Fibroblast of lung (primary cell): ENCODE measurements at regions not wholly inside any gene's neighbourhood (a gene's known extent, or its start where the extent isn't known, plus 50 kb on each side); places are given as distances from the start of the nearest gene placed in this dataset.

Experiments
- EZH2 ChIP-seq: IDR thresholded peaks from 2 replicates; pipeline ENCODE4 v1.5.1; 2012; ENCODE audit warnings: low read length, control low read depth, mild to moderate bottlenecking; ENCODE audit errors: missing control alignments
- TF ChIP-seq, protein P1 (sequence below), 2 donors: IDR thresholded peaks in 1 of 2; conservative IDR thresholded peaks in 1 of 2; 1 replicate in 1 of 2; 2 replicates in 1 of 2; pipeline ENCODE4 v1.5.1; 2011 to 2012; ENCODE audit warnings: low read length in 2 of 2, control low read depth in 1 of 2, inconsistent platforms in 1 of 2, low read depth in 1 of 2, mild to moderate bottlenecking in 1 of 2

DNA sequence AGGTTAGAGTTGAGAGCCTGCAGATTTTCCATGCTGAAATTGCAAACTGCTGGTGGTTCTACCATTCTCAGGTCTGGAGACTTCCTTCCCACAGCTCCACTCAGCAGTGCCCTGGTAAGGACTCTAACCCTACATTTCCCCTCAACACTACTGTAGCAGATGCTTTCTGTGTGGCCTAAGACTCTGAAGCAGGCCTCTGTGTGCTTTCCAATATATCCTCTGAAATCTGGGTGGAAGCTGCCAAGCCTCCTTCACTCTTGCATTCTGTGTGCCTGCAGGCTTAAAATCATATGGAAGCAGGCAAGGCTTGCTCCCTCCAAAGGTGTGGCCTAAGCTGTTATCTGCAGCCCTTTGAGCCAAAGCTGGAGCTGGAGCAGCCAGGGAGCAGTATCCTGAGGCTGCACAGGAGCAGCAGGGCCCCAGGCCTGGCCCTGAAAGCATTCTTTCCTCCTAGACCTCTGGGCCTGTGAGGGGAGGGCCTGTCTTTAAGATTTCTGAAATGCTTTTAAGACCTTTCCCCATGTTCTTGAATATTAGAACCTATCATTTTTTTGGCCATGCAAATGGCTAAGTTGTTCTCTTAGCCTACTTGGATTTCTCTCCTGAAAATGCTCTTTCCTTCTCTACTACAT lies 134.1 kb upstream of the TSHZ3 start:
- no peak for TF ChIP-seq EZH2
- TF ChIP-seq, protein P1, sequence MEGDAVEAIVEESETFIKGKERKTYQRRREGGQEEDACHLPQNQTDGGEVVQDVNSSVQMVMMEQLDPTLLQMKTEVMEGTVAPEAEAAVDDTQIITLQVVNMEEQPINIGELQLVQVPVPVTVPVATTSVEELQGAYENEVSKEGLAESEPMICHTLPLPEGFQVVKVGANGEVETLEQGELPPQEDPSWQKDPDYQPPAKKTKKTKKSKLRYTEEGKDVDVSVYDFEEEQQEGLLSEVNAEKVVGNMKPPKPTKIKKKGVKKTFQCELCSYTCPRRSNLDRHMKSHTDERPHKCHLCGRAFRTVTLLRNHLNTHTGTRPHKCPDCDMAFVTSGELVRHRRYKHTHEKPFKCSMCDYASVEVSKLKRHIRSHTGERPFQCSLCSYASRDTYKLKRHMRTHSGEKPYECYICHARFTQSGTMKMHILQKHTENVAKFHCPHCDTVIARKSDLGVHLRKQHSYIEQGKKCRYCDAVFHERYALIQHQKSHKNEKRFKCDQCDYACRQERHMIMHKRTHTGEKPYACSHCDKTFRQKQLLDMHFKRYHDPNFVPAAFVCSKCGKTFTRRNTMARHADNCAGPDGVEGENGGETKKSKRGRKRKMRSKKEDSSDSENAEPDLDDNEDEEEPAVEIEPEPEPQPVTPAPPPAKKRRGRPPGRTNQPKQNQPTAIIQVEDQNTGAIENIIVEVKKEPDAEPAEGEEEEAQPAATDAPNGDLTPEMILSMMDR (conservative IDR thresholded peaks at IDR 0.05 in 1 of 2, IDR thresholded peaks at IDR 0.05 in 1 of 2; ENCODE audit: low read depth in 1 of 2, low read length in 2 of 2): no peak
